ENCODE measurements at regions not wholly inside any gene's neighbourhood (a gene's known extent, or its start where the extent isn't known, plus 50 kb on each side); places are given as distances from the start of the nearest gene placed in this dataset.

GRCh38 chr10:8331896-8332729 lies 277.6 kb downstream of the GATA3 start:
- no peak for TF ChIP-seq FOS (IDR thresholded peaks at IDR 0.05; ENCODE audit: borderline replicate concordance, extremely low read depth, insufficient read length)
- TF ChIP-seq, protein P1, sequence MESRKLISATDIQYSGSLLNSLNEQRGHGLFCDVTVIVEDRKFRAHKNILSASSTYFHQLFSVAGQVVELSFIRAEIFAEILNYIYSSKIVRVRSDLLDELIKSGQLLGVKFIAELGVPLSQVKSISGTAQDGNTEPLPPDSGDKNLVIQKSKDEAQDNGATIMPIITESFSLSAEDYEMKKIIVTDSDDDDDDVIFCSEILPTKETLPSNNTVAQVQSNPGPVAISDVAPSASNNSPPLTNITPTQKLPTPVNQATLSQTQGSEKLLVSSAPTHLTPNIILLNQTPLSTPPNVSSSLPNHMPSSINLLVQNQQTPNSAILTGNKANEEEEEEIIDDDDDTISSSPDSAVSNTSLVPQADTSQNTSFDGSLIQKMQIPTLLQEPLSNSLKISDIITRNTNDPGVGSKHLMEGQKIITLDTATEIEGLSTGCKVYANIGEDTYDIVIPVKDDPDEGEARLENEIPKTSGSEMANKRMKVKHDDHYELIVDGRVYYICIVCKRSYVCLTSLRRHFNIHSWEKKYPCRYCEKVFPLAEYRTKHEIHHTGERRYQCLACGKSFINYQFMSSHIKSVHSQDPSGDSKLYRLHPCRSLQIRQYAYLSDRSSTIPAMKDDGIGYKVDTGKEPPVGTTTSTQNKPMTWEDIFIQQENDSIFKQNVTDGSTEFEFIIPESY (IDR thresholded peaks at IDR 0.05) = no peak
- no peak for TF ChIP-seq EP300 (IDR thresholded peaks at IDR 0.05; ENCODE audit: borderline replicate concordance in 1 of 2, control insufficient read depth in 1 of 2, low read depth in 2 of 2, low read length in 2 of 2)
- TF ChIP-seq NRF1 (conservative IDR thresholded peaks at IDR 0.05; ENCODE audit: low read depth, low read length) = no peak
- no peak for TF ChIP-seq BHLHE40 (IDR thresholded peaks at IDR 0.05; ENCODE audit: borderline replicate concordance in 1 of 2, low read depth in 2 of 2, low read length in 1 of 2)
- TF ChIP-seq, protein P2, sequence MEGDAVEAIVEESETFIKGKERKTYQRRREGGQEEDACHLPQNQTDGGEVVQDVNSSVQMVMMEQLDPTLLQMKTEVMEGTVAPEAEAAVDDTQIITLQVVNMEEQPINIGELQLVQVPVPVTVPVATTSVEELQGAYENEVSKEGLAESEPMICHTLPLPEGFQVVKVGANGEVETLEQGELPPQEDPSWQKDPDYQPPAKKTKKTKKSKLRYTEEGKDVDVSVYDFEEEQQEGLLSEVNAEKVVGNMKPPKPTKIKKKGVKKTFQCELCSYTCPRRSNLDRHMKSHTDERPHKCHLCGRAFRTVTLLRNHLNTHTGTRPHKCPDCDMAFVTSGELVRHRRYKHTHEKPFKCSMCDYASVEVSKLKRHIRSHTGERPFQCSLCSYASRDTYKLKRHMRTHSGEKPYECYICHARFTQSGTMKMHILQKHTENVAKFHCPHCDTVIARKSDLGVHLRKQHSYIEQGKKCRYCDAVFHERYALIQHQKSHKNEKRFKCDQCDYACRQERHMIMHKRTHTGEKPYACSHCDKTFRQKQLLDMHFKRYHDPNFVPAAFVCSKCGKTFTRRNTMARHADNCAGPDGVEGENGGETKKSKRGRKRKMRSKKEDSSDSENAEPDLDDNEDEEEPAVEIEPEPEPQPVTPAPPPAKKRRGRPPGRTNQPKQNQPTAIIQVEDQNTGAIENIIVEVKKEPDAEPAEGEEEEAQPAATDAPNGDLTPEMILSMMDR (IDR thresholded peaks at IDR 0.05 in 2 of 3, conservative IDR thresholded peaks at IDR 0.05 in 1 of 3; ENCODE audit: control insufficient read depth in 2 of 3, extremely low read depth in 1 of 3, insufficient read depth in 1 of 3, low read depth in 3 of 3, low read length in 3 of 3) = no peak
- no peak for TF ChIP-seq SMC3 (IDR thresholded peaks at IDR 0.05; ENCODE audit: borderline replicate concordance, low read length)
- no peak for TF ChIP-seq KDM1A (IDR thresholded peaks at IDR 0.05; ENCODE audit: borderline replicate concordance)
- no peak for TF ChIP-seq IKZF1 (conservative IDR thresholded peaks at IDR 0.05)
- no peak for TF ChIP-seq MAX (IDR thresholded peaks at IDR 0.05; ENCODE audit: low read depth, low read length)
- no peak for TF ChIP-seq NR2C2 (IDR thresholded peaks at IDR 0.05; ENCODE audit: borderline replicate concordance, control insufficient read depth, insufficient read length, low read depth)
- TF ChIP-seq MXI1 (IDR thresholded peaks at IDR 0.05; ENCODE audit: low read depth, low read length) = no peak
- TF ChIP-seq EZH2 (IDR thresholded peaks at IDR 0.05; ENCODE audit: borderline replicate concordance, control insufficient read depth, low read depth, low read length) = no peak
- TF ChIP-seq USF2 (IDR thresholded peaks at IDR 0.05; ENCODE audit: borderline replicate concordance, low read depth, low read length) = no peak
